ENCODE measurements at regions not wholly inside any gene's neighbourhood (a gene's known extent, or its start where the extent isn't known, plus 50 kb on each side); places are given as distances from the start of the nearest gene placed in this dataset.

DNA sequence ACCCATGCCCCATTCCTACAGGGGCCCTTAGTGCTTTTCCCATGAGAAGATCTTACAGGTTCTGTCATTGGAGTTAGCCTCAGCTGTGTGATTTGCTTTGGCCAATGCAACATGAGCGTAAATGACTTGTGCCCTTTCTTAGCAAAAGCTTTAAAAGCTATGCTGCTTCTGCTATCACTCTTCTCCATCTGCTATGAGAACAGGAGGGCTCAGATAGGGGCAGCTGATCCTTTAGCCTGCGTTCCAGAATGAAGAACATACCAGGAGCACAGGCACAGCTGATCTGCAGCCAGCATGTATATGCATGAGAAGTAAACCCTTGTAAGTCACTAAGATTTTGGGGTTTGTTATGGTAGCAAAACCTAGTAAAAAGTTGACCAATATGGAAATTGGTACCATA lies 218.2 kb downstream of the SH2D4B start:
- Histone ChIP-seq H3K4me3 (no peak overlapping the region), H3K9me3 (no peaks in the 10 kb centered on the region), H3K27ac (no peak overlapping the region), H3K4me1 (no peaks in the 10 kb centered on the region), H3K27me3 (no peaks in the 10 kb centered on the region), H3K36me3 (no peaks in the 10 kb centered on the region)
- no peak for ATAC-seq (ENCODE audit: low FRiP score in 2 of 2)
- DNase-seq: no peak
- TF ChIP-seq POLR2A (IDR thresholded peaks at IDR 0.05) (no peak), EP300 (IDR thresholded peaks at IDR 0.05) (no peak), POLR2AphosphoS5 (IDR thresholded peaks at IDR 0.05) (no peak)
- TF ChIP-seq, protein P1, sequence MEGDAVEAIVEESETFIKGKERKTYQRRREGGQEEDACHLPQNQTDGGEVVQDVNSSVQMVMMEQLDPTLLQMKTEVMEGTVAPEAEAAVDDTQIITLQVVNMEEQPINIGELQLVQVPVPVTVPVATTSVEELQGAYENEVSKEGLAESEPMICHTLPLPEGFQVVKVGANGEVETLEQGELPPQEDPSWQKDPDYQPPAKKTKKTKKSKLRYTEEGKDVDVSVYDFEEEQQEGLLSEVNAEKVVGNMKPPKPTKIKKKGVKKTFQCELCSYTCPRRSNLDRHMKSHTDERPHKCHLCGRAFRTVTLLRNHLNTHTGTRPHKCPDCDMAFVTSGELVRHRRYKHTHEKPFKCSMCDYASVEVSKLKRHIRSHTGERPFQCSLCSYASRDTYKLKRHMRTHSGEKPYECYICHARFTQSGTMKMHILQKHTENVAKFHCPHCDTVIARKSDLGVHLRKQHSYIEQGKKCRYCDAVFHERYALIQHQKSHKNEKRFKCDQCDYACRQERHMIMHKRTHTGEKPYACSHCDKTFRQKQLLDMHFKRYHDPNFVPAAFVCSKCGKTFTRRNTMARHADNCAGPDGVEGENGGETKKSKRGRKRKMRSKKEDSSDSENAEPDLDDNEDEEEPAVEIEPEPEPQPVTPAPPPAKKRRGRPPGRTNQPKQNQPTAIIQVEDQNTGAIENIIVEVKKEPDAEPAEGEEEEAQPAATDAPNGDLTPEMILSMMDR (IDR thresholded peaks at IDR 0.05): no peak
- 82 to 89% methylated on average over 2 of the region's 2 CpGs for WGBS, 2 donors

DNA sequence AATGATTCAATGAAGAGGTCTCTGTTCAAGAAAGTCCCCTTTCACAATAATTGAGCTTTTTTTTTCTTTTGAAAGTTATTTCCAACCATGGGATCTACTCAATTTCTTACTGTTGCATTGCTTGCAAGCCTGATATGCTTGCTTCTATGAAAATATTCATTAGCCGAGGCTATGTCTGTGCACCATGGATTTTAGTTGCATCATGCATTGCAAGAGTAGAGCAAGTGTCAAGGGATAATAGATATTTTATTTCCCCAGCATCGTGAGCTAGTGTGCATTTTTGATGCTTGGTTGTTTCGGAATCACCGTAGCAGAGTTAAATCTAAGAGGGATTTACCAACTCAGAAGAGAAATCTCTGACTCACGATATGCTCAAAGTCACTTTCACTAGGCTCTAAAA lies 222.0 kb downstream of the SH2D4B start:
- ATAC-seq (ENCODE audit: low FRiP score in 2 of 2): no peak
- Histone ChIP-seq H3K9me3 (no peaks in the 10 kb centered on the region), H3K27me3 (no peaks in the 10 kb centered on the region), H3K36me3 (no peaks in the 10 kb centered on the region), H3K4me3 (no peak overlapping the region), H3K27ac (no peak overlapping the region), H3K4me1 (no peaks in the 10 kb centered on the region)
- 89 to 91% methylated on average over 5 of the region's 5 CpGs for WGBS, 2 donors
- TF ChIP-seq POLR2AphosphoS5 (IDR thresholded peaks at IDR 0.05): no peak
- TF ChIP-seq POLR2A (IDR thresholded peaks at IDR 0.05): no peak
- TF ChIP-seq EP300 (IDR thresholded peaks at IDR 0.05): no peak
- TF ChIP-seq, protein P1 (IDR thresholded peaks at IDR 0.05): no peak
- DNase-seq: no peak

DNA sequence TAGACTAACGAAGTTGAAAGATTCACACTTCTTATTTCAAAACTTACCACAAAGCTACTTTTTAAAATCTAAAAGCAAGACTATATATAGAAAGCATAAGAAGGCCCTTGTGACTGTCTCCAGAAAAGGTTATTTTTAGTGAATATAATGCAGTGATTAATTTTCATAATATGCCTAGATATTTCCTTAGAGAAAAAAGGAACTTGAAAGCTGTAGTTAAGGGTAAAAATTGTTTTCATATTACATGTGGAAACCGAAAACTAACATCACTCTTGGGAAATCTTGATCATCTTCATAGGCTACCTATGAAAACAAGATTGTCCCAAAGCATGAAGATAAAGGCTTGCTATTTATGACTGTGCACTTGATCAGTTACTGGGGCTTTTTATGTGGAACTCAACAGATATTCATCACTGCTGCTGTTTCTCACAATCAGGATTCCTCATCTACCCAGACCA lies 223.2 kb downstream of the SH2D4B start:
- ATAC-seq (ENCODE audit: low FRiP score in 2 of 2) (no peak), DNase-seq (no peak)
- no peaks in the 10 kb centered on the region for H3K36me3 ChIP-seq
- no peak overlapping the region for H3K27ac ChIP-seq
- H3K27me3 ChIP-seq: no peaks in the 10 kb centered on the region
- TF ChIP-seq EP300 (IDR thresholded peaks at IDR 0.05): no peak
- TF ChIP-seq, protein P1 (IDR thresholded peaks at IDR 0.05): no peak
- WGBS, 2 donors: 51 to 54% methylated on average over 2 of the region's 2 CpGs
- H3K9me3 ChIP-seq: no peaks in the 10 kb centered on the region
- H3K4me3 ChIP-seq: no peak overlapping the region
- no peaks in the 10 kb centered on the region for H3K4me1 ChIP-seq

DNA sequence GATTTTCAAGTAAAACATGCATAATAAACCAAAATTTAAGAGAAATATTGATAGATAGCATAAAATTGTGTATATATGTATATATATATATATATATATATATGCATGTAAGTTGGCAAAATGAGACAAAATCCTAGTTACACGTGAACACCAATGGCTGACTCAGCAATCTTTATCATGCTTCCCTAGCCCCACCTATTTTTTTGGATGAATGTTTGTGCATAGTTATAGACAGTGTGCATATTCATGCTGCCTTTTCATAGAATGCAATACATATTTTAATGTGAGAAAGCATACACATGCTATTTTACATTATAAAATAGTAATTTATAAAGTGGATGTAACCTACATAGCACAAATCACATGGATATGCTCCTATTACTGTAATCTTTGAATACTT lies 230.3 kb downstream of the SH2D4B start:
- TF ChIP-seq POLR2A (IDR thresholded peaks at IDR 0.05): no peak
- no peak for TF ChIP-seq EP300 (IDR thresholded peaks at IDR 0.05)
- TF ChIP-seq POLR2AphosphoS5 (IDR thresholded peaks at IDR 0.05): no peak
- TF ChIP-seq, protein P1 (IDR thresholded peaks at IDR 0.05): no peak
- Histone ChIP-seq H3K27ac (no peak overlapping the region), H3K27me3 (no peaks in the 10 kb centered on the region), H3K4me1 (no peaks in the 10 kb centered on the region), H3K9me3 (no peaks in the 10 kb centered on the region), H3K4me3 (no peak overlapping the region), H3K36me3 (no peaks in the 10 kb centered on the region)
- no peak for ATAC-seq (ENCODE audit: low FRiP score in 2 of 2)
- 23 to 26% methylated on average over 1 of the region's 1 CpG for WGBS, 2 donors
- no peak for DNase-seq

DNA sequence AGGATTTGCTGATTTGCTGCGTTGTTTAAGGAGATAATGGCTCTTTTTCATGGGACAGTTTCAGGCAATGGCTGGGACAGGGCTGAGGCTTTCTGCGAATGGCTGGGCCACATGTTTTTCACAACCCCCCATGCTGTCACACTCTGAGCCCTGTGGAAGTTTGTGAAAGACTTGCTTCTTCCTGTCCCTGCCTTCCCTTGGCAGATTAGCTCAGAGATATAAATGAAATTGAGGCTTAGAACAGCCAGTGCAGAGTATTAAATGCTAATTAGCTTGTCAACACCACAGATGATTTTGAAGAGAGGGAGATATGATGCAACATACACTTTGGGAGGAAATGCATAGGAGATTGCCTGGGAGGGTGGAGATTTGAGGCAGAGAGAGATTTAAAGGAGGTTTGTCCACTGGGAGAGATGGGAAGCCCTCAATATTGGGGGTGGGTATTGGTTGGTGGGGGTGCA lies 232.0 kb downstream of the SH2D4B start:
- Histone ChIP-seq H3K4me1 (no peaks in the 10 kb centered on the region), H3K36me3 (no peaks in the 10 kb centered on the region), H3K27me3 (no peaks in the 10 kb centered on the region), H3K27ac (no peak overlapping the region), H3K9me3 (no peaks in the 10 kb centered on the region), H3K4me3 (no peak overlapping the region)
- DNase-seq (no peak), ATAC-seq (ENCODE audit: low FRiP score in 2 of 2) (no peak)
- TF ChIP-seq POLR2AphosphoS5 (IDR thresholded peaks at IDR 0.05) (no peak), EP300 (IDR thresholded peaks at IDR 0.05) (no peak), POLR2A (IDR thresholded peaks at IDR 0.05) (no peak)
- TF ChIP-seq, protein P1 (IDR thresholded peaks at IDR 0.05): no peak
- 23 to 48% methylated on average over 2 of the region's 2 CpGs for WGBS, 2 donors
